Endothelial cell of umbilical vein (primary cell): ENCODE measurements at regions not wholly inside any gene's neighbourhood (a gene's known extent, or its start where the extent isn't known, plus 50 kb on each side); places are given as distances from the start of the nearest gene placed in this dataset.

Source experiments
- BruUV-seq: library from RNA; stranded (reverse); fragments of 400-500 nt; replicated peaks from 2 replicates; lab custom pipeline; 2021; lab: Mats Ljungman, UMichigan
- CTCF ChIA-PET: fragments of 300-600, 350-600 bp; sonication (Branson Sonifier 250); formaldehyde crosslinking; loops from one replicate; lab custom pipeline; 2021; ENCODE audit warnings: antibody characterized with exemption, inconsistent platforms; lab: Charles Lee
- POLR2A ChIA-PET: fragments of 300-600, 350-600 bp; sonication (Branson Sonifier 250); formaldehyde crosslinking; loops from one replicate; lab custom pipeline; 2021; ENCODE audit warnings: antibody characterized with exemption, inconsistent platforms; lab: Charles Lee
- DNase-seq: peaks from one replicate; pipeline ENCODE4 v3.0.0-alpha.2; 2011; ENCODE audit warnings: low read depth, low spot score
- FAIRE-seq: peaks from 2 replicates; lab custom pipeline; 2011; peaks lifted over from hg19 to GRCh38; lab: Jason Lieb, UNC
- H2AFZ ChIP-seq: 2 replicates; pipeline ENCODE4 v1.6.0; 2012; ENCODE audit warnings: low read depth, low read length, control low read depth, inconsistent platforms
- H3K27ac ChIP-seq: 2 replicates; pipeline ENCODE4 v1.5.1; 2011; ENCODE audit warnings: low read depth, mild to moderate bottlenecking, control low read depth, low read length, moderate library complexity; ENCODE audit not compliant: insufficient read depth
- H3K27me3 ChIP-seq, 2 experiments: 2 replicates each; pipeline versions ENCODE4 v1.6.0 to v1.6.1; 2011; ENCODE audit warnings: low read length in 2 of 2, mixed read lengths in 1 of 2; ENCODE audit not compliant: control insufficient read depth in 2 of 2, insufficient read depth in 2 of 2
- H3K36me3 ChIP-seq, 2 experiments: 2 replicates in 1 of 2; 3 replicates in 1 of 2; pipeline ENCODE4 v1.5.1; 2011; ENCODE audit warnings: low read length in 2 of 2, mild to moderate bottlenecking in 1 of 2, moderate library complexity in 1 of 2; ENCODE audit not compliant: control insufficient read depth in 2 of 2, insufficient read depth in 2 of 2; ENCODE audit errors: extremely low read depth in 1 of 2
- H3K4me1 ChIP-seq: 3 replicates; pipeline ENCODE4 v1.5.1; 2011; ENCODE audit warnings: mild to moderate bottlenecking, low read length; ENCODE audit not compliant: control insufficient read depth, insufficient read depth; ENCODE audit errors: extremely low read depth
- H3K4me2 ChIP-seq: 2 replicates; pipeline ENCODE4 v1.6.1; 2011; ENCODE audit warnings: low read length, control low read depth, mixed read lengths; ENCODE audit not compliant: insufficient read depth
- H3K4me3 ChIP-seq, 3 experiments: fragments of 200-600 bp in 1 of 3; sonication (generic), shearing (Covaris generic) in 1 of 3; replicated peaks in 1 of 3; 2 replicates each; pipeline ENCODE4 v1.5.1; 2011 to 2016; ENCODE audit warnings: control low read depth in 3 of 3, low read length in 3 of 3, mild to moderate bottlenecking in 2 of 3, inconsistent platforms in 1 of 3, low read depth in 1 of 3, moderate library complexity in 1 of 3; ENCODE audit not compliant: insufficient read depth in 1 of 3
- H3K79me2 ChIP-seq: 2 replicates; pipeline ENCODE4 v1.6.0; 2012; ENCODE audit warnings: low read length, inconsistent platforms; ENCODE audit not compliant: control insufficient read depth, insufficient read depth
- H3K9ac ChIP-seq: replicated peaks from 2 replicates; pipeline ENCODE3; 2011; ENCODE audit warnings: low read length, control low read depth; ENCODE audit not compliant: insufficient read depth; ENCODE audit errors: extremely low read depth
- H3K9me1 ChIP-seq: replicated peaks from 3 replicates; pipeline ENCODE4 v1.6.0; 2011; ENCODE audit warnings: mild to moderate bottlenecking, low read length; ENCODE audit not compliant: control insufficient read depth, insufficient read depth; ENCODE audit errors: extremely low read depth
- H3K9me3 ChIP-seq: replicated peaks from 2 replicates; pipeline ENCODE4 v1.5.1; 2012; ENCODE audit warnings: low read length, inconsistent platforms; ENCODE audit not compliant: control insufficient read depth, insufficient read depth
- H4K20me1 ChIP-seq: replicated peaks from 2 replicates; pipeline ENCODE3; 2011; ENCODE audit warnings: mild to moderate bottlenecking, low read length; ENCODE audit not compliant: control insufficient read depth, insufficient read depth; ENCODE audit errors: extremely low read depth
- CTCF ChIP-seq, 2 donors: IDR thresholded peaks; 1 replicate in 1 of 2; 2 replicates in 1 of 2; pipeline ENCODE4 v1.5.1; 2011; ENCODE audit warnings: low read length in 2 of 2, mild to moderate bottlenecking in 2 of 2, moderate library complexity in 2 of 2, control low read depth in 1 of 2, inconsistent platforms in 1 of 2, low read depth in 1 of 2; ENCODE audit not compliant: insufficient read depth in 1 of 2; ENCODE audit errors: extremely low read depth in 1 of 2
- EZH2 ChIP-seq: IDR thresholded peaks from 2 replicates; pipeline ENCODE4 v1.6.1; 2012; ENCODE audit warnings: borderline replicate concordance, low read depth, mild to moderate bottlenecking, moderate library complexity, low read length, inconsistent platforms; ENCODE audit not compliant: severe bottlenecking
- FOS ChIP-seq: IDR thresholded peaks from 2 replicates; pipeline ENCODE4 v1.6.1; 2011; ENCODE audit warnings: mild to moderate bottlenecking, low read length, moderate library complexity, borderline replicate concordance; ENCODE audit not compliant: insufficient read depth
- GATA2 ChIP-seq: IDR thresholded peaks from 2 replicates; pipeline ENCODE4 v1.7.0; 2011; ENCODE audit warnings: low read depth, mild to moderate bottlenecking, moderate library complexity, mixed read lengths, low read length; ENCODE audit not compliant: insufficient read length, insufficient read depth
- JUN ChIP-seq: IDR thresholded peaks from 2 replicates; pipeline ENCODE4 v1.6.1; 2011; ENCODE audit warnings: borderline replicate concordance, low read depth; ENCODE audit not compliant: insufficient read length, insufficient read depth
- MYC ChIP-seq: IDR thresholded peaks from one replicate; pipeline ENCODE4 v1.6.1; 2011; ENCODE audit warnings: mild to moderate bottlenecking, low read depth, low read length
- POLR2A ChIP-seq: IDR thresholded peaks from 2 replicates; pipeline ENCODE4 v1.6.1; 2012; ENCODE audit warnings: low read depth, mild to moderate bottlenecking, control low read depth, low read length
- POLR2AphosphoS5 ChIP-seq: IDR thresholded peaks from 2 replicates; pipeline ENCODE4 v1.6.1; 2012; ENCODE audit warnings: low read depth, mild to moderate bottlenecking, control low read depth, low read length, moderate library complexity; ENCODE audit not compliant: insufficient read depth
- dilution Hi-C: fragments of 300-500 bp; cut with MboI; formaldehyde crosslinking; loops from one replicate; pipeline ENCODE4 v1.15.0; 2019; ENCODE audit warnings: low sequenced_read_pairs; ENCODE audit not compliant: extremely low pct_ligation_motif_present
- intact Hi-C: fragments of 100-400 bp; cut with micrococcal nuclease; formaldehyde crosslinking; loops from one replicate; pipeline ENCODE4 v1.10.0; 2022
- TF ChIP-seq, protein P1 (sequence below): IDR thresholded peaks from 2 replicates; pipeline ENCODE4 v1.6.1; 2011; ENCODE audit not compliant: insufficient read depth, insufficient read length

GRCh38 chr3:98679986-98680385, 83.2 kb upstream of the ST3GAL6 start:
- Histone ChIP-seq H3K79me2 (no peaks in the 10 kb centered on the region), H3K4me3 (no peak overlapping the region), H3K36me3 (no peaks in the 10 kb centered on the region), H4K20me1 (no peaks in the 10 kb centered on the region), H3K27me3 (no peaks in the 10 kb centered on the region), H3K9me1 (no peaks in the 10 kb centered on the region), H3K9me3 (no peaks in the 10 kb centered on the region), H3K4me1 (no peaks in the 10 kb centered on the region), H3K4me2 (no peak overlapping the region), H3K9ac (no peak overlapping the region), H2AFZ (no peak overlapping the region), H3K27ac (no peak overlapping the region)
- ChIA-PET CTCF (no interaction called here), POLR2A (no interaction called here)
- intact Hi-C loops (no loop called here), dilution Hi-C loops (no loop called here)
- FAIRE-seq, result no peak
- TF ChIP-seq CTCF (IDR thresholded peaks at IDR 0.05; ENCODE audit: extremely low read depth in 1 of 2, insufficient read depth in 1 of 2, low read depth in 1 of 2, low read length in 2 of 2) (no peak), JUN (no peak), FOS (no peak), EZH2 (no peak), POLR2AphosphoS5 (no peak), GATA2 (no peak), MYC (no peak), POLR2A (no peak)
- TF ChIP-seq, protein P1, sequence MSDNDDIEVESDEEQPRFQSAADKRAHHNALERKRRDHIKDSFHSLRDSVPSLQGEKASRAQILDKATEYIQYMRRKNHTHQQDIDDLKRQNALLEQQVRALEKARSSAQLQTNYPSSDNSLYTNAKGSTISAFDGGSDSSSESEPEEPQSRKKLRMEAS, result no peak
- no TSS peak for BruUV-seq
- DNase-seq, result no peak
